ENCODE measurements at regions not wholly inside any gene's neighbourhood (a gene's known extent, or its start where the extent isn't known, plus 50 kb on each side); places are given as distances from the start of the nearest gene placed in this dataset.

GRCh38 chr5:98066910-98067309 is 706.6 kb upstream of the RGMB start:
- H3K4me3 ChIP-seq, result no peak overlapping the region
- intact Hi-C loops (cut with DNase I), result no loop called here
- TF ChIP-seq CTCF (IDR thresholded peaks at IDR 0.05), result no peak
- DNase-seq (no peak), ATAC-seq (no peak)
- no peaks in the 10 kb centered on the region for H3K27me3 ChIP-seq (ENCODE audit: insufficient read depth in 3 of 3, low read length in 2 of 3)
- H3K27ac ChIP-seq, result no peak overlapping the region
- H3K4me1 ChIP-seq, result no peaks in the 10 kb centered on the region
- no peaks in the 10 kb centered on the region for H3K9me3 ChIP-seq
- H3K36me3 ChIP-seq (ENCODE audit: insufficient read depth in 1 of 2, low read depth in 1 of 2), result no peaks in the 10 kb centered on the region

- Histone ChIP-seq H3K4me1 (no peaks in the 10 kb centered on the region), H3K27me3 (ENCODE audit: insufficient read depth in 3 of 3, low read length in 2 of 3) (no peaks in the 10 kb centered on the region), H3K9me3 (no peaks in the 10 kb centered on the region), H3K27ac (no peak overlapping the region), H3K36me3 (ENCODE audit: insufficient read depth in 1 of 2, low read depth in 1 of 2) (no peaks in the 10 kb centered on the region), H3K4me3 (no peak overlapping the region)
- 37 to 97% (median 89%) methylated on average over 1 of the region's 1 CpG for WGBS, 3 donors
- ATAC-seq (no peak), DNase-seq (no peak)
- no peak for TF ChIP-seq CTCF (IDR thresholded peaks at IDR 0.05)
- intact Hi-C loops (cut with DNase I), result no loop called here
These were observed 703.5 kb upstream of the RGMB start for GRCh38 chr5:98069876-98070512.

GRCh38 chr5:98072921-98073320 is 700.5 kb upstream of the RGMB start:
- H3K4me3 ChIP-seq, result no peak overlapping the region
- 81 to 87% (median 85%) methylated on average over 3 of the region's 3 CpGs for WGBS, 3 donors
- no peaks in the 10 kb centered on the region for H3K36me3 ChIP-seq (ENCODE audit: insufficient read depth in 1 of 2, low read depth in 1 of 2)
- H3K9me3 ChIP-seq, result no peaks in the 10 kb centered on the region
- no peak for ATAC-seq
- no peak for DNase-seq
- no peak for TF ChIP-seq CTCF (IDR thresholded peaks at IDR 0.05)
- no peak overlapping the region for H3K27ac ChIP-seq
- no peaks in the 10 kb centered on the region for H3K27me3 ChIP-seq (ENCODE audit: insufficient read depth in 3 of 3, low read length in 2 of 3)
- H3K4me1 ChIP-seq, result no peaks in the 10 kb centered on the region
- intact Hi-C loops (cut with DNase I), result no loop called here

GRCh38 chr5:98076501-98076900 is 697.0 kb upstream of the RGMB start:
- no peak for TF ChIP-seq CTCF (IDR thresholded peaks at IDR 0.05)
- 63 to 89% (median 82%) methylated on average over 2 of the region's 2 CpGs for WGBS, 3 donors
- no peaks in the 10 kb centered on the region for H3K4me1 ChIP-seq

GRCh38 chr5:98085593-98085992 is 687.9 kb upstream of the RGMB start:
- intact Hi-C loops (cut with DNase I), result no loop called here
- 95 to 98% (median 97%) methylated on average over 4 of the region's 4 CpGs for WGBS, 3 donors
- no peak overlapping the region for H3K4me3 ChIP-seq
- DNase-seq (no peak), ATAC-seq (no peak)
- H3K27ac ChIP-seq, result no peak overlapping the region
- H3K9me3 ChIP-seq, result no peaks in the 10 kb centered on the region
- H3K4me1 ChIP-seq, result no peaks in the 10 kb centered on the region
- no peaks in the 10 kb centered on the region for H3K36me3 ChIP-seq (ENCODE audit: insufficient read depth in 1 of 2, low read depth in 1 of 2)
- no peak for TF ChIP-seq CTCF (IDR thresholded peaks at IDR 0.05)
- no peaks in the 10 kb centered on the region for H3K27me3 ChIP-seq (ENCODE audit: insufficient read depth in 3 of 3, low read length in 2 of 3)

More at GRCh38 chr5:98076501-98076900, 697.0 kb upstream of the RGMB start:
- ATAC-seq (no peak), DNase-seq (no peak)
- intact Hi-C loops (cut with DNase I), result no loop called here
- Histone ChIP-seq H3K4me3 (no peak overlapping the region), H3K27ac (no peak overlapping the region), H3K36me3 (ENCODE audit: insufficient read depth in 1 of 2, low read depth in 1 of 2) (no peaks in the 10 kb centered on the region), H3K27me3 (ENCODE audit: insufficient read depth in 3 of 3, low read length in 2 of 3) (no peaks in the 10 kb centered on the region), H3K9me3 (no peaks in the 10 kb centered on the region)
